Keratinocyte (primary cell): ENCODE measurements at regions not wholly inside any gene's neighbourhood (a gene's known extent, or its start where the extent isn't known, plus 50 kb on each side); places are given as distances from the start of the nearest gene placed in this dataset.

ENCODE experiments used
- CTCF ChIP-seq, 3 experiments: IDR thresholded peaks in 1 of 3; conservative IDR thresholded peaks in 1 of 3; optimal IDR thresholded peaks in 1 of 3; 2 replicates in 2 of 3; 3 replicates in 1 of 3; pipeline versions ENCODE3 to v1.5.1; 2011; ENCODE audit warnings: low read length in 3 of 3, mild to moderate bottlenecking in 3 of 3, moderate library complexity in 2 of 3, control low read depth in 1 of 3, inconsistent platforms in 1 of 3; ENCODE audit not compliant: insufficient read depth in 2 of 3; ENCODE audit errors: extremely low read depth in 1 of 3
- EZH2 ChIP-seq: IDR thresholded peaks from one replicate; pipeline ENCODE4 v1.6.1; 2012; ENCODE audit warnings: inconsistent platforms, mild to moderate bottlenecking, low read length, moderate library complexity

- TF ChIP-seq CTCF (optimal IDR thresholded peaks at IDR 0.05 in 1 of 3, IDR thresholded peaks at IDR 0.05 in 1 of 3, conservative IDR thresholded peaks at IDR 0.05 in 1 of 3; ENCODE audit: extremely low read depth in 1 of 3, insufficient read depth in 2 of 3, low read length in 3 of 3) (no peak), EZH2 (no peak)
These were observed 172.8 kb downstream of the EFNB2 start for GRCh38 chr13:106362707-106363106.
